K562 (cell line): ENCODE measurements at regions not wholly inside any gene's neighbourhood (a gene's known extent, or its start where the extent isn't known, plus 50 kb on each side); places are given as distances from the start of the nearest gene placed in this dataset.

Experiments
- ASH1L ChIP-seq: fragments of 450-650 bp; IDR thresholded peaks from 2 replicates; pipeline ENCODE4 v1.6.1; 2018; ENCODE audit warnings: borderline replicate concordance, mild to moderate bottlenecking, low read depth; ENCODE audit not compliant: partially characterized antibody
- BCOR ChIP-seq: fragments of 450-650 bp; IDR thresholded peaks from 2 replicates; pipeline ENCODE4 v1.6.1; 2016
- CEBPG ChIP-seq, 3 experiments: fragments of 200-800 bp in 1 of 3; sonication (Bioruptor generic) in 1 of 3; sonication (generic) in 1 of 3; formaldehyde crosslinking in 1 of 3; IDR thresholded peaks in 2 of 3; conservative IDR thresholded peaks in 1 of 3; 2 replicates each; pipeline versions ENCODE4 v1.6.1 to v1.8.0; 2016 to 2022; ENCODE audit warnings: missing compliant biosample characterization in 2 of 3, missing genetic modification characterization in 2 of 3, mild to moderate bottlenecking in 1 of 3, missing genetic modification reagents in 1 of 3
- FOXJ3 ChIP-seq: sonication (generic); formaldehyde crosslinking; IDR thresholded peaks from 2 replicates; pipeline ENCODE4 v1.4.0; 2020; ENCODE audit warnings: mild to moderate bottlenecking, missing genetic modification reagents
- KAT8 ChIP-seq: fragments of 450-650 bp; IDR thresholded peaks from 2 replicates; pipeline ENCODE4 v1.6.1; 2016; ENCODE audit warnings: low read depth, mild to moderate bottlenecking
- MAFK ChIP-seq: IDR thresholded peaks from 2 replicates; pipeline ENCODE4 v1.6.1; 2011; ENCODE audit warnings: low read length, improper control_type of control experiment
- MCM3 ChIP-seq: fragments of 450-650 bp; IDR thresholded peaks from 2 replicates; pipeline ENCODE4 v1.6.1; 2016
- NFRKB ChIP-seq: fragments of 450-650 bp; IDR thresholded peaks from 2 replicates; pipeline ENCODE4 v1.6.1; 2016; ENCODE audit warnings: low read depth
- RB1 ChIP-seq: fragments of 450-650 bp; IDR thresholded peaks from 2 replicates; pipeline ENCODE4 v1.6.1; 2017; ENCODE audit warnings: low read depth, mild to moderate bottlenecking
- SMARCA4 ChIP-seq: fragments of 450-650 bp; IDR thresholded peaks from 2 replicates; pipeline ENCODE4 v1.6.1; 2016
- TBL1XR1 ChIP-seq, 2 experiments: IDR thresholded peaks; 2 replicates each; pipeline ENCODE4 v1.6.1; 2012; ENCODE audit warnings: improper control_type of control experiment in 2 of 2, low read length in 2 of 2, mild to moderate bottlenecking in 1 of 2
- ZNF445 ChIP-seq: fragments of 250-450 bp; sonication (Bioruptor Pico); IDR thresholded peaks from 2 replicates; pipeline ENCODE4 v1.4.0; 2020; ENCODE audit warnings: low read depth, mild to moderate bottlenecking, moderate library complexity
- ZNF507 ChIP-seq: conservative IDR thresholded peaks from 2 replicates; pipeline ENCODE4 v1.6.1; 2017; ENCODE audit warnings: missing genetic modification characterization, missing compliant biosample characterization
- ZNF561 ChIP-seq: fragments of 450-650 bp; formaldehyde crosslinking; conservative IDR thresholded peaks from 2 replicates; pipeline ENCODE4 v1.4.0; 2020; ENCODE audit warnings: mild to moderate bottlenecking, moderate library complexity
- ZNF695 ChIP-seq: fragments of 450-650 bp; formaldehyde crosslinking; IDR thresholded peaks from 2 replicates; pipeline ENCODE4 v1.4.0; 2020; ENCODE audit warnings: mild to moderate bottlenecking, moderate library complexity
- TF ChIP-seq, protein P1 (sequence below): fragments of 450-650 bp; formaldehyde crosslinking; conservative IDR thresholded peaks from 2 replicates; pipeline ENCODE4 v1.4.0; 2022; ENCODE audit warnings: mild to moderate bottlenecking, missing genetic modification characterization
- TF ChIP-seq, protein P2 (sequence below), 2 experiments: fragments of 450-650 bp; conservative IDR thresholded peaks; 2 replicates each; pipeline ENCODE4 v1.6.1; 2017; ENCODE audit warnings: mild to moderate bottlenecking in 2 of 2, moderate library complexity in 2 of 2
- TF ChIP-seq, protein P3 (sequence below): fragments of 450-650 bp; formaldehyde crosslinking; IDR thresholded peaks from 2 replicates; pipeline ENCODE4 v1.4.0; 2020; ENCODE audit warnings: mild to moderate bottlenecking, mixed read lengths
- TF ChIP-seq, protein P4 (sequence below): fragments of 450-650 bp; IDR thresholded peaks from 2 replicates; pipeline ENCODE4 v1.7.0; 2016; ENCODE audit warnings: borderline replicate concordance
- TF ChIP-seq, protein P5 (sequence below): fragments of 250-450 bp; sonication (Bioruptor Pico); IDR thresholded peaks from 2 replicates; pipeline ENCODE4 v1.5.0; 2021
- TF ChIP-seq, protein P6 (sequence below): fragments of 450-650 bp; formaldehyde crosslinking; IDR thresholded peaks from 2 replicates; pipeline ENCODE4 v1.4.0; 2022; ENCODE audit warnings: missing genetic modification characterization

DNA sequence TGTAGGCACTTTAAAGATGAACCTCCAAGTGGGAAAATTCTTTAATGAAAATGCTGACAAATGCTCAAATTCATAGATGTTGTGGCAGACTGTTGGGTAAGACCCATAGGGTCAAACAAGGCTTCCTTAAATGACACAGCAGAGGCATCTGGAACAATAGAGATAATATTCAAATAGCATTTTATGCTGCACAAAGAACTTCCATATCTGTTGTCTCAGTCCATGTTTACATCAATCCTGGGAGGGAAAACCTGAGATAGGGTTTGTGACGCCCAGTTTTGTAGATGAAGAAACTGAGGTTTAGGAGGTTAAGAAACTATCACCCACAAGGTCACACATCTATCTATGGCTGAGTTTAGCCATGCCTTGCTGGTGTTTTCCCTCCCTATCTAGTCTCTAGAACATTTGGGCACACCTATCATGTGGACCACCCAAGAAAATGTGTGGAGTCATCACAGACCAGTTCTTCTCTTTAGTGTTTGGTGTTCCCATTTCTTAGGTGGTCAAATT is 106.4 kb downstream of the EHF start (continued):
- TF ChIP-seq, protein P1, sequence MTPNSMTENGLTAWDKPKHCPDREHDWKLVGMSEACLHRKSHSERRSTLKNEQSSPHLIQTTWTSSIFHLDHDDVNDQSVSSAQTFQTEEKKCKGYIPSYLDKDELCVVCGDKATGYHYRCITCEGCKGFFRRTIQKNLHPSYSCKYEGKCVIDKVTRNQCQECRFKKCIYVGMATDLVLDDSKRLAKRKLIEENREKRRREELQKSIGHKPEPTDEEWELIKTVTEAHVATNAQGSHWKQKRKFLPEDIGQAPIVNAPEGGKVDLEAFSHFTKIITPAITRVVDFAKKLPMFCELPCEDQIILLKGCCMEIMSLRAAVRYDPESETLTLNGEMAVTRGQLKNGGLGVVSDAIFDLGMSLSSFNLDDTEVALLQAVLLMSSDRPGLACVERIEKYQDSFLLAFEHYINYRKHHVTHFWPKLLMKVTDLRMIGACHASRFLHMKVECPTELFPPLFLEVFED (CRISPR knock-in tag): no peak
- TF ChIP-seq CEBPG (CRISPR knock-in tag; IDR thresholded peaks at IDR 0.05): no peak; the same call in 1 of the 2 replicates
- TF ChIP-seq CEBPG (tag; conservative IDR thresholded peaks at IDR 0.05 in 1 of 2, IDR thresholded peaks at IDR 0.05 in 1 of 2): peak; percentile 49 to 67
- TF ChIP-seq, protein P2, sequence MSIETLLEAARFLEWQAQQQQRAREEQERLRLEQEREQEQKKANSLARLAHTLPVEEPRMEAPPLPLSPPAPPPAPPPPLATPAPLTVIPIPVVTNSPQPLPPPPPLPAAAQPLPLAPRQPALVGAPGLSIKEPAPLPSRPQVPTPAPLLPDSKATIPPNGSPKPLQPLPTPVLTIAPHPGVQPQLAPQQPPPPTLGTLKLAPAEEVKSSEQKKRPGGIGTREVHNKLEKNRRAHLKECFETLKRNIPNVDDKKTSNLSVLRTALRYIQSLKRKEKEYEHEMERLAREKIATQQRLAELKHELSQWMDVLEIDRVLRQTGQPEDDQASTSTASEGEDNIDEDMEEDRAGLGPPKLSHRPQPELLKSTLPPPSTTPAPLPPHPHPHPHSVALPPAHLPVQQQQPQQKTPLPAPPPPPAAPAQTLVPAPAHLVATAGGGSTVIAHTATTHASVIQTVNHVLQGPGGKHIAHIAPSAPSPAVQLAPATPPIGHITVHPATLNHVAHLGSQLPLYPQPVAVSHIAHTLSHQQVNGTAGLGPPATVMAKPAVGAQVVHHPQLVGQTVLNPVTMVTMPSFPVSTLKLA (conservative IDR thresholded peaks at IDR 0.05): peak in 1 of 2 experiments; percentile 35; a peak in 1 of 4 replicates
- peak; percentile 81 for TF ChIP-seq SMARCA4
- TF ChIP-seq ZNF561: no peak
- TF ChIP-seq, protein P3, sequence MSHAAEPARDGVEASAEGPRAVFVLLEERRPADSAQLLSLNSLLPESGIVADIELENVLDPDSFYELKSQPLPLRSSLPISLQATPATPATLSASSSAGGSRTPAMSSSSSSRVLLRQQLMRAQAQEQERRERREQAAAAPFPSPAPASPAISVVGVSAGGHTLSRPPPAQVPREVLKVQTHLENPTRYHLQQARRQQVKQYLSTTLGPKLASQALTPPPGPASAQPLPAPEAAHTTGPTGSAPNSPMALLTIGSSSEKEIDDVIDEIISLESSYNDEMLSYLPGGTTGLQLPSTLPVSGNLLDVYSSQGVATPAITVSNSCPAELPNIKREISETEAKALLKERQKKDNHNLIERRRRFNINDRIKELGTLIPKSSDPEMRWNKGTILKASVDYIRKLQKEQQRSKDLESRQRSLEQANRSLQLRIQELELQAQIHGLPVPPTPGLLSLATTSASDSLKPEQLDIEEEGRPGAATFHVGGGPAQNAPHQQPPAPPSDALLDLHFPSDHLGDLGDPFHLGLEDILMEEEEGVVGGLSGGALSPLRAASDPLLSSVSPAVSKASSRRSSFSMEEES: no peak
- TF ChIP-seq, protein P4, sequence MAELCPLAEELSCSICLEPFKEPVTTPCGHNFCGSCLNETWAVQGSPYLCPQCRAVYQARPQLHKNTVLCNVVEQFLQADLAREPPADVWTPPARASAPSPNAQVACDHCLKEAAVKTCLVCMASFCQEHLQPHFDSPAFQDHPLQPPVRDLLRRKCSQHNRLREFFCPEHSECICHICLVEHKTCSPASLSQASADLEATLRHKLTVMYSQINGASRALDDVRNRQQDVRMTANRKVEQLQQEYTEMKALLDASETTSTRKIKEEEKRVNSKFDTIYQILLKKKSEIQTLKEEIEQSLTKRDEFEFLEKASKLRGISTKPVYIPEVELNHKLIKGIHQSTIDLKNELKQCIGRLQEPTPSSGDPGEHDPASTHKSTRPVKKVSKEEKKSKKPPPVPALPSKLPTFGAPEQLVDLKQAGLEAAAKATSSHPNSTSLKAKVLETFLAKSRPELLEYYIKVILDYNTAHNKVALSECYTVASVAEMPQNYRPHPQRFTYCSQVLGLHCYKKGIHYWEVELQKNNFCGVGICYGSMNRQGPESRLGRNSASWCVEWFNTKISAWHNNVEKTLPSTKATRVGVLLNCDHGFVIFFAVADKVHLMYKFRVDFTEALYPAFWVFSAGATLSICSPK: no peak
- TF ChIP-seq RB1: no peak
- TF ChIP-seq ZNF445: no peak
- TF ChIP-seq ZNF507 (tag): no peak
- TF ChIP-seq FOXJ3 (CRISPR knock-in tag): no peak
- TF ChIP-seq MAFK: peak; percentile 75; the same call in 1 of the 2 replicates
- no peak for TF ChIP-seq BCOR
- no peak for TF ChIP-seq NFRKB
- TF ChIP-seq, protein P5, sequence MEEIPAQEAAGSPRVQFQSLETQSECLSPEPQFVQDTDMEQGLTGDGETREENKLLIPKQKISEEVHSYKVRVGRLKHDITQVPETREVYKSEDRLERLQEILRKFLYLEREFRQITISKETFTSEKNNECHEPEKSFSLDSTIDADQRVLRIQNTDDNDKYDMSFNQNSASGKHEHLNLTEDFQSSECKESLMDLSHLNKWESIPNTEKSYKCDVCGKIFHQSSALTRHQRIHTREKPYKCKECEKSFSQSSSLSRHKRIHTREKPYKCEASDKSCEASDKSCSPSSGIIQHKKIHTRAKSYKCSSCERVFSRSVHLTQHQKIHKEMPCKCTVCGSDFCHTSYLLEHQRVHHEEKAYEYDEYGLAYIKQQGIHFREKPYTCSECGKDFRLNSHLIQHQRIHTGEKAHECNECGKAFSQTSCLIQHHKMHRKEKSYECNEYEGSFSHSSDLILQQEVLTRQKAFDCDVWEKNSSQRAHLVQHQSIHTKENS (CRISPR knock-in tag): no peak
- no peak for TF ChIP-seq KAT8
- peak in 1 of 2 experiments; percentile 76; a peak in 2 of 4 replicates for TF ChIP-seq TBL1XR1 (IDR thresholded peaks at IDR 0.05; ENCODE audit: low read length in 2 of 2)
- no peak for TF ChIP-seq MCM3
- TF ChIP-seq ZNF695 (CRISPR knock-in tag): no peak
- TF ChIP-seq, protein P6, sequence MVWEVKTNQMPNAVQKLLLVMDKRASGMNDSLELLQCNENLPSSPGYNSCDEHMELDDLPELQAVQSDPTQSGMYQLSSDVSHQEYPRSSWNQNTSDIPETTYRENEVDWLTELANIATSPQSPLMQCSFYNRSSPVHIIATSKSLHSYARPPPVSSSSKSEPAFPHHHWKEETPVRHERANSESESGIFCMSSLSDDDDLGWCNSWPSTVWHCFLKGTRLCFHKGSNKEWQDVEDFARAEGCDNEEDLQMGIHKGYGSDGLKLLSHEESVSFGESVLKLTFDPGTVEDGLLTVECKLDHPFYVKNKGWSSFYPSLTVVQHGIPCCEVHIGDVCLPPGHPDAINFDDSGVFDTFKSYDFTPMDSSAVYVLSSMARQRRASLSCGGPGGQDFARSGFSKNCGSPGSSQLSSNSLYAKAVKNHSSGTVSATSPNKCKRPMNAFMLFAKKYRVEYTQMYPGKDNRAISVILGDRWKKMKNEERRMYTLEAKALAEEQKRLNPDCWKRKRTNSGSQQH: no peak
- no peak for TF ChIP-seq ASH1L
